Parathyroid adenoma (tissue), 2 donors: ENCODE measurements at regions not wholly inside any gene's neighbourhood (a gene's known extent, or its start where the extent isn't known, plus 50 kb on each side); places are given as distances from the start of the nearest gene placed in this dataset.

ENCODE experiments used
- H2AFZ ChIP-seq: fragments of 300-600 bp; sonication (generic); one replicate; pipeline ENCODE4 v1.7.0; 2017; ENCODE audit warnings: antibody characterized with exemption, mild to moderate bottlenecking
- H3K27ac ChIP-seq: fragments of 300-600 bp; sonication (generic); one replicate; pipeline ENCODE4 v1.7.0; 2017
- H3K27me3 ChIP-seq: fragments of 300-600 bp; sonication (generic); one replicate; pipeline ENCODE4 v1.7.0; 2017; ENCODE audit warnings: low read length; ENCODE audit not compliant: control insufficient read depth, insufficient read depth
- H3K36me3 ChIP-seq: fragments of 300-600 bp; sonication (generic); one replicate; pipeline ENCODE4 v1.7.0; 2017; ENCODE audit warnings: low read length; ENCODE audit not compliant: control insufficient read depth, insufficient read depth
- H3K4me1 ChIP-seq: fragments of 300-600 bp; sonication (generic); one replicate; pipeline ENCODE4 v1.7.0; 2017; ENCODE audit warnings: control low read depth
- H3K4me2 ChIP-seq: fragments of 300-600 bp; sonication (generic); one replicate; pipeline ENCODE4 v1.7.0; 2017; ENCODE audit warnings: low read length
- H3K4me3 ChIP-seq: fragments of 300-600 bp; sonication (generic); one replicate; pipeline ENCODE4 v1.7.0; 2017; ENCODE audit warnings: low read depth, low read length
- H3K79me2 ChIP-seq: fragments of 300-600 bp; sonication (generic); one replicate; pipeline ENCODE4 v1.7.0; 2017; ENCODE audit warnings: control low read depth
- H3K9ac ChIP-seq: fragments of 300-600 bp; sonication (generic); one replicate; pipeline ENCODE4 v1.7.0; 2017; ENCODE audit warnings: mild to moderate bottlenecking
- H3K9me3 ChIP-seq: fragments of 300-600 bp; sonication (generic); one replicate; pipeline ENCODE4 v1.7.0; 2017; ENCODE audit warnings: low read length; ENCODE audit not compliant: control insufficient read depth
- TF ChIP-seq, protein P1 (sequence below): fragments of 300-600 bp; sonication (generic); IDR thresholded peaks from one replicate; pipeline ENCODE4 v1.7.0; 2017; ENCODE audit warnings: antibody characterized with exemption, mild to moderate bottlenecking
- donor health status: primary hyperparathyroidism.

DNA sequence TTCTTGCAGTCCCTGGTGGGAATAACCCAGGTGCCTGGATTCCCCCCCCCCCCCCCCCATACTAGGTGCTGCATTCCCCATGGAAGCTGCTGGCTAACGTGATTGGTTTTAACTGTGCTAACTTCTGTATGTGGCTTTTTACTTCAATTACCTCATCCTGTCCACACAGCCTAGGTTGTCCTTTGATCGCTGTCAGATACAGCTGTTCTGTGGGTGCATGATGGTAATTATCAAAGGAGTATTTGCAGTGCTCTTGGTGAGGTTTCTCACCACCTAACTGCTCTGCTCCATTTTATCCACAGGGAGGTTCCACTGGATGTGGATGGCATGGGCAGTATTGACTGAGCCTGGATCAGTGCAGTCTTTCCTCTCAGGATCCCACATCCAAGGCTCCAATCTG is 93.0 kb downstream of the ZNF518B start:
- no peak overlapping the region for H2AFZ ChIP-seq
- no peaks in the 10 kb centered on the region for H3K36me3 ChIP-seq
- H3K79me2 ChIP-seq, result no peaks in the 10 kb centered on the region
- H3K9me3 ChIP-seq, result no peaks in the 10 kb centered on the region
- H3K27me3 ChIP-seq, result no peaks in the 10 kb centered on the region
- no peaks in the 10 kb centered on the region for H3K4me1 ChIP-seq
- H3K9ac ChIP-seq, result no peak overlapping the region
- H3K27ac ChIP-seq, result no peak overlapping the region
- H3K4me2 ChIP-seq, result no peak overlapping the region
- TF ChIP-seq, protein P1, sequence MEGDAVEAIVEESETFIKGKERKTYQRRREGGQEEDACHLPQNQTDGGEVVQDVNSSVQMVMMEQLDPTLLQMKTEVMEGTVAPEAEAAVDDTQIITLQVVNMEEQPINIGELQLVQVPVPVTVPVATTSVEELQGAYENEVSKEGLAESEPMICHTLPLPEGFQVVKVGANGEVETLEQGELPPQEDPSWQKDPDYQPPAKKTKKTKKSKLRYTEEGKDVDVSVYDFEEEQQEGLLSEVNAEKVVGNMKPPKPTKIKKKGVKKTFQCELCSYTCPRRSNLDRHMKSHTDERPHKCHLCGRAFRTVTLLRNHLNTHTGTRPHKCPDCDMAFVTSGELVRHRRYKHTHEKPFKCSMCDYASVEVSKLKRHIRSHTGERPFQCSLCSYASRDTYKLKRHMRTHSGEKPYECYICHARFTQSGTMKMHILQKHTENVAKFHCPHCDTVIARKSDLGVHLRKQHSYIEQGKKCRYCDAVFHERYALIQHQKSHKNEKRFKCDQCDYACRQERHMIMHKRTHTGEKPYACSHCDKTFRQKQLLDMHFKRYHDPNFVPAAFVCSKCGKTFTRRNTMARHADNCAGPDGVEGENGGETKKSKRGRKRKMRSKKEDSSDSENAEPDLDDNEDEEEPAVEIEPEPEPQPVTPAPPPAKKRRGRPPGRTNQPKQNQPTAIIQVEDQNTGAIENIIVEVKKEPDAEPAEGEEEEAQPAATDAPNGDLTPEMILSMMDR, result no peak
- no peak overlapping the region for H3K4me3 ChIP-seq

DNA sequence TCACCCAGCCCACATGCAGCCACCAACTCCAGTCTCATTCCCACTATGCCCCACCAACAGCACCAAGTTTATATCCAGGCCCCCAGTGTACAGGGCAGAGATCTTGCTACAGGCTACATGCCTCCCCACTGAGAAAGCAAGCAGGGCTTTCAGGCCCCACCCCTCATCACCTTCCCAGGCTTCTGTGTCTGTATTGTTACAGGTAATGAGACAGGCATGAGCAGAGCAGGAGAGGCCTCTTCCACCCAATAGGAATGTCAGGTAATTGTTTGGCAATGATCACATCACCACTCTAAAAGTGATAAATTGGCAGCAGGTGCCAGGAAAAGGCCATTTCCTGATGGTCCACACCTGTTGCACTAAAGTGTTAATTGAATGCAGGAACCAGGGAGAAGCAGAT is 102.5 kb downstream of the ZNF518B start:
- Histone ChIP-seq H3K27me3 (no peaks in the 10 kb centered on the region), H3K4me1 (no peaks in the 10 kb centered on the region), H3K36me3 (no peaks in the 10 kb centered on the region), H3K4me3 (no peak overlapping the region), H3K9ac (no peak overlapping the region), H2AFZ (no peak overlapping the region), H3K27ac (no peak overlapping the region), H3K4me2 (no peak overlapping the region), H3K79me2 (no peaks in the 10 kb centered on the region), H3K9me3 (no peaks in the 10 kb centered on the region)
- TF ChIP-seq, protein P1, result no peak

DNA sequence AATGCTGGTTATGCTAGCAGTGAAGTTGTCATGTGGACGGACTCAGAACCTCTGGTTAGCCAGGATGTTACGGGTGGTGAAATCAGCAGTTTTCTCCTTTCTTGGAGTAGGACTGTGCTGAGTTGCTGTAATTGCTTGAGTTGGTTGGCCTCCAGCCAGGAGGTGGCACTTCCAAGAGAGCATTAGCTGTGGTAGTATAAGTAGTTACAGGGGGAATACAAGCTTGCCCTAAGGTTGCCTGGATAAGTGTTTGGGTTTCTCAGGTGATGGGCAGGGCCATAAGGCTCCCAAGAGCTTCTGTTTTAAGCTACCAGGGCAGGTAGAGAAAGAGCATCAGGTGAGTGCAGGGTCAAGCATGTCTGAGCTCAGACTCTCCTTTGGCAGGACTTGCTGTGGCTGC is 103.0 kb downstream of the ZNF518B start:
- H3K27ac ChIP-seq, result no peak overlapping the region
- no peak overlapping the region for H3K9ac ChIP-seq
- peak overlapping the region; percentile 33 for H2AFZ ChIP-seq
- no peak overlapping the region for H3K4me3 ChIP-seq
- H3K9me3 ChIP-seq, result no peaks in the 10 kb centered on the region
- H3K79me2 ChIP-seq, result no peaks in the 10 kb centered on the region
- TF ChIP-seq, protein P1, result no peak
- no peaks in the 10 kb centered on the region for H3K4me1 ChIP-seq
- H3K36me3 ChIP-seq, result no peaks in the 10 kb centered on the region
- H3K4me2 ChIP-seq, result no peak overlapping the region
- H3K27me3 ChIP-seq, result no peaks in the 10 kb centered on the region

DNA sequence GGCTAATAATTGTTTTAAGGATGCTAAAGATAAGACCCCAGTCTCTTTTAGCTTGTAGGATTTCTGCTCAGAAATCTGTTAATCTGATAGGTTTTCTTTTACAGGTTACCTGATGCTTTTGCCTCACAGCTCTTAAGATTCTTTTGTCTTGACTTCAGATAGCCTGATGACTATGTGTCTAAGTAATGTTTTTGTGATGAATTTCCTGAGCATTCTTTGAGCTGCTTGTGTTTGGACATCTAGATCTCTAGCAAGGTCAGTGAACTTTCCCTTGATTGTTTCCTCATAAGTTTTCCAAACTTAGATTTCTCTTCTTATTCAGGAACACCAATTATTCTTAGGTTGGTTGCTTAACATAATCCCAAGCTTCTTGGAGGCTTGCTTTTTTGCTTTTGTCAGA is 104.1 kb downstream of the ZNF518B start:
- no peak overlapping the region for H3K27ac ChIP-seq
- no peaks in the 10 kb centered on the region for H3K36me3 ChIP-seq
- H3K4me3 ChIP-seq, result no peak overlapping the region
- H3K9me3 ChIP-seq, result no peaks in the 10 kb centered on the region
- H3K79me2 ChIP-seq, result no peaks in the 10 kb centered on the region
- no peak overlapping the region for H3K9ac ChIP-seq
- no peak overlapping the region for H3K4me2 ChIP-seq
- H3K4me1 ChIP-seq, result no peaks in the 10 kb centered on the region
- no peaks in the 10 kb centered on the region for H3K27me3 ChIP-seq
- TF ChIP-seq, protein P1, result no peak
- no peak overlapping the region for H2AFZ ChIP-seq

DNA sequence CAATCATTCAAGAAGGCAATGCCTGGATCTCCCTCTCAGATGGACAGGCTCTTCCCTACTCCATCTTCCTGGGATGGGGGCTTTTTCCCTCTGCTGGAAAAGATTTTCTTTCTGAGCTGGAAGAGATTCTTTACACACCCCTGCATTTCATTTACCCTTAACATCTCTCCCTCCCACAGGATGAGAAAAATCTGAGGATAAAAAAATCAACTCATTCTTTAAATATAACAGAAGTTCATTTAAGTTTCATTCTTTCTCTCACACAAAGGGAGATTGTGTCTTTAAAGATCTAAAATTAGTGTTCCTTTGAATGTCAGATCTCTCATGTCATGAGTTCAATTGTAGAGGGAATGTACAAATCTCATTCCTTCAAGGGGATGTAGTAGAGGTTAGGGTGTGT is 109.0 kb downstream of the ZNF518B start:
- Histone ChIP-seq H3K36me3 (no peaks in the 10 kb centered on the region), H3K9me3 (no peaks in the 10 kb centered on the region), H3K9ac (no peak overlapping the region), H3K27me3 (no peaks in the 10 kb centered on the region), H2AFZ (no peak overlapping the region), H3K4me3 (no peak overlapping the region), H3K79me2 (no peaks in the 10 kb centered on the region), H3K4me2 (no peak overlapping the region), H3K4me1 (no peaks in the 10 kb centered on the region), H3K27ac (no peak overlapping the region)
- TF ChIP-seq, protein P1, result no peak
